Bronchial epithelial cell (primary cell): ENCODE measurements at regions not wholly inside any gene's neighbourhood (a gene's known extent, or its start where the extent isn't known, plus 50 kb on each side); places are given as distances from the start of the nearest gene placed in this dataset.

Experiments
- DNase-seq: peaks from one replicate; pipeline ENCODE4 v3.0.0-alpha.2; 2010; ENCODE audit warnings: low read depth
- FAIRE-seq: peaks from 2 replicates; lab custom pipeline; 2011; peaks lifted over from hg19 to GRCh38; lab: Jason Lieb, UNC
- H3K27me3 ChIP-seq: 2 replicates; pipeline ENCODE4 v1.5.1; 2011; ENCODE audit warnings: low read length; ENCODE audit not compliant: control insufficient read depth, insufficient read depth
- H3K36me3 ChIP-seq: 2 replicates; pipeline ENCODE4 v1.5.1; 2011; ENCODE audit warnings: low read length; ENCODE audit not compliant: control insufficient read depth, insufficient read depth
- H3K4me3 ChIP-seq: 2 replicates; pipeline ENCODE4 v1.5.1; 2011; ENCODE audit warnings: mild to moderate bottlenecking, low read depth, low read length, control low read depth
- TF ChIP-seq, protein P1 (sequence below): IDR thresholded peaks from 2 replicates; pipeline ENCODE4 v1.5.1; 2011; ENCODE audit warnings: mild to moderate bottlenecking, moderate library complexity, low read length, control low read depth, inconsistent platforms; ENCODE audit not compliant: insufficient read depth, severe bottlenecking

DNA sequence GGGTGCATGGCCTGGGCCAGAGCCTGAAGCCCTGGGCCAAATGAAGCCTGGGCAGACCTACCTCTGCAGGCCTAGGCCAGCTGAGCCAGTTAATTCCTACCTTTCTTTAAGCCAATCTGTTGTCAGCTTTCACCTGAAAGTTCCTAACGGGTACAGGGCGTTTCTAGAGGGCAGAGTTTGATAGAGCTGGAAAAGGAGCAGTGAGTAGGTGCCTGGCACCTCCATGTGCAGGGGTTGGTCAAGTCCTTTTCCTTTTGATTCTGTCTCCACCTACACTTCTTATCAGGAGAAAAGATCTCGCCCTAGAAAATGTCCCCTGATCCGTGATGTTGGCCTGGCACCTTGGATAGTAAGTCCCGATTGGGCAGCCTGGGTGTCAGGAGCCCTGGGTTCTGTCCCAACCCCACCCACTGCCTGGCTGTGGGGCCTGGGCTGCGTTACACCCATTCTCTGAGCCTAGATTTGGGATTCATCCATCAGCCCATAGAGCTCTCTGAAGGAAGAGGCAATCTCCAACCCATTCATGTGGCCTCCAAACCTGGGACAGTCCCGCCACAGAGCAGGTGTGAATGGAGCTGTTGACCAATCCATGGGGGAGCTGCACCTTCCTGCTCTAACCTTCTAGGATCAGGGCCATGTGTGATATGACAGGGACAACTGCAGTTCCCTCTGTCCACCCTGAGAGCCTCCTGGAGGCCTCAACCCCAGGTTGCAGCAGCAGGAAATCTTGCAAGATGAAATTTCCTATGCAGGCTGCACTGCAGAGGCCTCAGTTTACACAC, 304.3 kb downstream of the MATN1 start:
- no peak for DNase-seq

GRCh38 chr1:30418061-30418938, 305.1 kb downstream of the MATN1 start:
- Histone ChIP-seq H3K4me3 (no peak overlapping the region), H3K36me3 (no peaks in the 10 kb centered on the region), H3K27me3 (no peaks in the 10 kb centered on the region)
- FAIRE-seq (no peak), DNase-seq (no peak)
- TF ChIP-seq, protein P1, sequence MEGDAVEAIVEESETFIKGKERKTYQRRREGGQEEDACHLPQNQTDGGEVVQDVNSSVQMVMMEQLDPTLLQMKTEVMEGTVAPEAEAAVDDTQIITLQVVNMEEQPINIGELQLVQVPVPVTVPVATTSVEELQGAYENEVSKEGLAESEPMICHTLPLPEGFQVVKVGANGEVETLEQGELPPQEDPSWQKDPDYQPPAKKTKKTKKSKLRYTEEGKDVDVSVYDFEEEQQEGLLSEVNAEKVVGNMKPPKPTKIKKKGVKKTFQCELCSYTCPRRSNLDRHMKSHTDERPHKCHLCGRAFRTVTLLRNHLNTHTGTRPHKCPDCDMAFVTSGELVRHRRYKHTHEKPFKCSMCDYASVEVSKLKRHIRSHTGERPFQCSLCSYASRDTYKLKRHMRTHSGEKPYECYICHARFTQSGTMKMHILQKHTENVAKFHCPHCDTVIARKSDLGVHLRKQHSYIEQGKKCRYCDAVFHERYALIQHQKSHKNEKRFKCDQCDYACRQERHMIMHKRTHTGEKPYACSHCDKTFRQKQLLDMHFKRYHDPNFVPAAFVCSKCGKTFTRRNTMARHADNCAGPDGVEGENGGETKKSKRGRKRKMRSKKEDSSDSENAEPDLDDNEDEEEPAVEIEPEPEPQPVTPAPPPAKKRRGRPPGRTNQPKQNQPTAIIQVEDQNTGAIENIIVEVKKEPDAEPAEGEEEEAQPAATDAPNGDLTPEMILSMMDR: no peak

More for the DNA sequence above, 304.3 kb downstream of the MATN1 start:
- no peaks in the 10 kb centered on the region for H3K27me3 ChIP-seq
- TF ChIP-seq, protein P1: no peak
- peak; percentile 58 for FAIRE-seq
- H3K4me3 ChIP-seq: no peak overlapping the region
- H3K36me3 ChIP-seq: no peaks in the 10 kb centered on the region

GRCh38 chr1:30417701-30418046, 305.7 kb downstream of the MATN1 start:
- Histone ChIP-seq H3K36me3 (no peaks in the 10 kb centered on the region), H3K27me3 (no peaks in the 10 kb centered on the region), H3K4me3 (no peak overlapping the region)
- TF ChIP-seq, protein P1: no peak
- DNase-seq (no peak), FAIRE-seq (no peak)

DNA sequence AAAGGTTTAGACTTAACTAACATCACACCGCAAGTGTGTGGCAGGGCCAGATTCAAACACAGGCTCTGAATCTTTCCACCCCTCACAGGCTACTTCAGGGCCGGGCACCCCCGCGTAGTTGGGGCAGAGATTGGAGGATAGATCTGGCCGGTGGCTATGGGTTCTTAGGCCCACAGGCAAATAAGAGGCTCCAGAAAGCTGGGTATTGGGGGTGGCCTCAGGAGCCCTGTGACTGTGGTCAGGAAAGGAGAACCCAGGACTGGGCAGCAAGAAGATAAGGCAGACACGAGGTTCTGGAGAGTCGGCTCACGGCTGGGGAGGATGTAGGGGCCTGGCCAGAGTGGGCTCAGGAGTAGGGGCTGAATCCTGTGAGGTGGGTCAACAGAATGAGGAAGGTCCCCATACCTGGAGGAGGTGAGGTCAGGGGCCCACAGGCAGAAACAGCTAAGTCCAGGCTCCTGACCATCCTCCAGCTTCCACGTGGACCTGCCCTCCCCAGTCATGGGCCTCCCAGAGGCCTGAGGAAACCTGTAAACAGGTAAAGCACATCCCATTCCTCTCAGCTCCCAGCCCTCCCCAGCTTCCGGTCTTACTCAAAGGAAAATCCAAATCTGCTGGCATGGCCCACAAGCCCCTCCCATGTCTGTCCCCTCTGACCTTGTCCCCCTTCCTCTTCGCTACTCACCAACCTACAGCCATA, 306.2 kb downstream of the MATN1 start:
- FAIRE-seq (no peak), DNase-seq (no peak)
- Histone ChIP-seq H3K27me3 (no peaks in the 10 kb centered on the region), H3K4me3 (no peak overlapping the region), H3K36me3 (no peaks in the 10 kb centered on the region)
- TF ChIP-seq, protein P1: no peak

DNA sequence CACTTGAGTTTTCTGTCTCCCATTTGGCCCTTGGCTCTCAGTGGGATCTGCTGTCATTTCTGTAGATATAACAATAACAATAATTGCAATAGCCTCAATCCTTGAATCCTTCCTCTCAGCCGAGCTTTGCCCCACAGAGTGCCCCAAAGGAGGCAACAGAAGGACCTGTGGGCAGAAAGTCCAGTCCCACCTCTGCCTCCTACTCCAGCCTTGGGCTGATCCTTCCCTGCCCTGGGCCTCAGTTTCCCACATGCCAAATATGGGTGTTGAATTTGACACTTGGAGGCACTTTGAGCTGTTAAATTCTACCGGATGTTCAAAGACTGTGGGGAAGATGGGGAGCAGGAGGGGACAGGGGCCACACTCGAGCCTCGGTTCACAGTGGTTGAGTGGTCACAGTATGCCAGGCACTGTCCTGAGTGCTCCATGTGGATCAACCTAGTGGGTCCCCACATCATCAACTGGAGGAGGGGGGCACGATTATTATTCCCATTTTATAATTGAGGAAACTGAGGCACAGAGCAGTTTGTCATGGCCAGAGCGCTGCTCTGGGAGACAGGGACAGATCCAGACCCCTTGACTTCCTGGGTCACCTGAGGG, 307.1 kb downstream of the MATN1 start:
- H3K36me3 ChIP-seq: no peaks in the 10 kb centered on the region
- TF ChIP-seq, protein P1: no peak
- no peak overlapping the region for H3K4me3 ChIP-seq
- FAIRE-seq: no peak
- H3K27me3 ChIP-seq: no peaks in the 10 kb centered on the region
- DNase-seq: no peak
